Type B pancreatic cell (in vitro differentiated cells): ENCODE measurements at regions not wholly inside any gene's neighbourhood (a gene's known extent, or its start where the extent isn't known, plus 50 kb on each side); places are given as distances from the start of the nearest gene placed in this dataset.

ENCODE experiments used
- DNase-seq: peaks from one replicate; pipeline ENCODE4 v3.0.0; 2021; ENCODE audit warnings: mixed read lengths; ENCODE audit not compliant: unreplicated experiment; ENCODE audit errors: extremely low spot score
- H3K27ac Mint-ChIP-seq: 2 replicates; pipeline ENCODE4 v1.8.0; 2021; ENCODE audit warnings: mild to moderate bottlenecking, mixed read lengths
- H3K27me3 Mint-ChIP-seq: 2 replicates; pipeline ENCODE4 v1.8.0; 2021; ENCODE audit warnings: mixed read lengths
- H3K36me3 Mint-ChIP-seq: 2 replicates; pipeline ENCODE4 v1.8.0; 2021; ENCODE audit warnings: mixed read lengths
- H3K4me1 Mint-ChIP-seq: one replicate; pipeline ENCODE4 v1.8.0; 2021; ENCODE audit warnings: mixed read lengths; ENCODE audit not compliant: unreplicated experiment
- H3K4me3 Mint-ChIP-seq: 2 replicates; pipeline ENCODE4 v1.8.0; 2021; ENCODE audit warnings: mild to moderate bottlenecking, mixed read lengths
- H3K9me3 Mint-ChIP-seq: 2 replicates; pipeline ENCODE4 v1.8.0; 2021; ENCODE audit warnings: mixed read lengths
- TF ChIP-seq, protein P1 (sequence below): fragments of 200-600 bp; sonication (generic); conservative IDR thresholded peaks from 2 replicates; pipeline ENCODE4 v1.5.0; 2021; ENCODE audit warnings: antibody characterized with exemption, mild to moderate bottlenecking

DNA sequence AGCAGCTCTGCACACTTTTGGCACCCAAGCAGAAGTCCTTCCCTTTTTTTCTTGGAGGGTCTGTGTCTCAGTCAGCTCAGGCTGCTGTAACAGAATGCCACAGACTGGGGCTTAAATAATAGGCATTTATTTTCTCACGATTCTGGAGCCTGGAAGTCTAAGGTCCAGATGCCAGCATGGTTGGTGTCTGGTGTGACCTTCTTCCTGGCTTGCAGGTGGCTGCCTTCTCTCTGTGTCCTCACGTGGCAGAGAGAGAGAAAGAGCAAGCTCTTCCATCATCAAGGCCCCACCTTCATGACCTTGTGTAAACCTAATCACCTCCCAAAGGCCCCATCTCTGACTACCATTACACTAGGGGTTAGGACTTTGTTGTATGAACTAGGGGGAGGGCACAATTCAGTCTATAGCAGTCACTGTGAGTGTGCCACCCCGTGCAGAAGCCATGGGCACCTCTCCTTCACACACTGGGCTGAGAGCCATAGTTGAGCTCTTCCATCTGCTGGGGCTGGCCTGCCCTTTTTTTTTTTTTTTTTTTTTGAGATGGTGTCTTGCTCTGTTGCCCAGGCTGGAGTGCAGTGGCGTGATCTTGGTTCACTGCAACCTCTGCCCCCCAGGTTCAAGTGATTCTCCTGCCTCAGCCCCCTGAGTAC lies 80.3 kb downstream of the OAT start:
- Mint-ChIP-seq H3K9me3 (peaks cover 16% of the 10 kb centered on the region), H3K27ac (no peak overlapping the region), H3K4me3 (no peak overlapping the region), H3K27me3 (no peaks in the 10 kb centered on the region), H3K36me3 (no peaks in the 10 kb centered on the region), H3K4me1 (peaks cover 7% of the 10 kb centered on the region)
- TF ChIP-seq, protein P1, sequence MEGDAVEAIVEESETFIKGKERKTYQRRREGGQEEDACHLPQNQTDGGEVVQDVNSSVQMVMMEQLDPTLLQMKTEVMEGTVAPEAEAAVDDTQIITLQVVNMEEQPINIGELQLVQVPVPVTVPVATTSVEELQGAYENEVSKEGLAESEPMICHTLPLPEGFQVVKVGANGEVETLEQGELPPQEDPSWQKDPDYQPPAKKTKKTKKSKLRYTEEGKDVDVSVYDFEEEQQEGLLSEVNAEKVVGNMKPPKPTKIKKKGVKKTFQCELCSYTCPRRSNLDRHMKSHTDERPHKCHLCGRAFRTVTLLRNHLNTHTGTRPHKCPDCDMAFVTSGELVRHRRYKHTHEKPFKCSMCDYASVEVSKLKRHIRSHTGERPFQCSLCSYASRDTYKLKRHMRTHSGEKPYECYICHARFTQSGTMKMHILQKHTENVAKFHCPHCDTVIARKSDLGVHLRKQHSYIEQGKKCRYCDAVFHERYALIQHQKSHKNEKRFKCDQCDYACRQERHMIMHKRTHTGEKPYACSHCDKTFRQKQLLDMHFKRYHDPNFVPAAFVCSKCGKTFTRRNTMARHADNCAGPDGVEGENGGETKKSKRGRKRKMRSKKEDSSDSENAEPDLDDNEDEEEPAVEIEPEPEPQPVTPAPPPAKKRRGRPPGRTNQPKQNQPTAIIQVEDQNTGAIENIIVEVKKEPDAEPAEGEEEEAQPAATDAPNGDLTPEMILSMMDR = no peak
- DNase-seq = peak; percentile 25

- no peaks in the 10 kb centered on the region for H3K27me3 Mint-ChIP-seq
- peaks cover 4% of the 10 kb centered on the region for H3K4me1 Mint-ChIP-seq
- TF ChIP-seq, protein P1 = no peak
- H3K4me3 Mint-ChIP-seq = no peak overlapping the region
- H3K36me3 Mint-ChIP-seq = no peaks in the 10 kb centered on the region
- DNase-seq = no peak
- H3K9me3 Mint-ChIP-seq = peaks cover 25% of the 10 kb centered on the region
- H3K27ac Mint-ChIP-seq = no peak overlapping the region
These were observed 82.5 kb downstream of the OAT start for GRCh38 chr10:124336186-124336585.

DNA sequence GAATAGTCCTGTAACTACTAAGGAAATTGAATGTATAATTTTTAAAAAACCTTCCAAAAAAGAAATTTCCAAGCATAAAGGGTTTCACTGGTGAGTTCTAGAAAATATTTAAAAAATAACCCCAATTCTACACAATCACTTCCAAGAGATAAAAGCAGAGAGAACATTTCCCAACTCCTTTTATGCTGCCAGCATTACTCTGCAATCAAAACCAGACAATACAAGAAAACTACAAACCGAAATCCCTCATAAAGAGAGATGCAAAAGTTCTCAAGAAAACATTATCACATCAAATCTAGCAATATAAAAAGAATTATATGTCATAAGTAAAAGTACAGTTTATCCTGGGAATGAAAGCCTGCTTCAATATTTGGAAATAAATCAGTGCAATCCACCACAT lies 84.8 kb downstream of the OAT start:
- no peak for DNase-seq
- H3K27me3 Mint-ChIP-seq = peaks cover 3% of the 10 kb centered on the region
- H3K27ac Mint-ChIP-seq = no peak overlapping the region
- no peaks in the 10 kb centered on the region for H3K4me1 Mint-ChIP-seq
- TF ChIP-seq, protein P1 = no peak
- peaks cover 25% of the 10 kb centered on the region for H3K9me3 Mint-ChIP-seq
- no peak overlapping the region for H3K4me3 Mint-ChIP-seq
- H3K36me3 Mint-ChIP-seq = no peaks in the 10 kb centered on the region

- Mint-ChIP-seq H3K27ac (peak overlapping the region; percentile 76), H3K36me3 (no peaks in the 10 kb centered on the region), H3K4me3 (peak overlapping the region; percentile 40), H3K4me1 (no peaks in the 10 kb centered on the region), H3K9me3 (peaks cover 25% of the 10 kb centered on the region), H3K27me3 (peaks cover 7% of the 10 kb centered on the region)
- TF ChIP-seq, protein P1 = no peak
- no peak for DNase-seq
These were observed 86.3 kb downstream of the OAT start for GRCh38 chr10:124332426-124332825.

DNA sequence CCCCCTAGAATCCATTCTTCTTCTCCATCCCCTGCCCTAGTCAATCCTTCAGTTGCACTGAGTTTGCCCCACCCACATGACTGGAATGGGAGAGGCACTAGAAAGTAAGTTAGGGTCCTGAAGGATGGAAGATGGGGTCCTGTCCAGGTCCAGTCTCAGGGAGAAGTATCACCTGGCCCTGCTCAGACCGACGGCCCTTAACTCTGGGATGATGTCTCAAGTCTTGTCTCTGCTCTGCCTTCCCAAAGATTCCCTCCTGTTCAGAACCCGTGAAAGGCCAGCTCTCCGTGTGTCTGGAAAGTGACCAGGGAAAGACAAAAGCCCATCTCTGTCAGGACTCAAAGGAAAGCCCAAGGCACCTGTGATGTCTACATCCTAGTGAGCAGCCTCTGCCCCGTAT lies 88.8 kb downstream of the OAT start:
- peak; percentile 52 for DNase-seq
- TF ChIP-seq, protein P1 = no peak
- Mint-ChIP-seq H3K4me1 (no peaks in the 10 kb centered on the region), H3K36me3 (no peaks in the 10 kb centered on the region), H3K27me3 (peaks cover 12% of the 10 kb centered on the region), H3K4me3 (no peak overlapping the region), H3K9me3 (peaks cover 13% of the 10 kb centered on the region), H3K27ac (no peak overlapping the region)
